Heart left ventricle (tissue), 16 donors: ENCODE measurements at regions not wholly inside any gene's neighbourhood (a gene's known extent, or its start where the extent isn't known, plus 50 kb on each side); places are given as distances from the start of the nearest gene placed in this dataset.

Experiments used
- ATAC-seq, 4 donors: fragments of 200-7000 bp; cut with Tn5 transposase; one replicate each; pipeline ENCODE4 v1.9.1; 2020 to 2022; ENCODE audit warnings: moderate library complexity in 4 of 4, mild to moderate bottlenecking in 3 of 4, moderate number of reproducible peaks in 1 of 4
- DNase-seq, 5 donors: peaks; one replicate each; pipeline ENCODE4 v3.0.0-alpha.2; 2020
- H3K27ac ChIP-seq, 12 donors: fragments of 200-600 bp; sonication (generic) in 4 of 12; one replicate each; pipeline versions ENCODE4 v1.5.0 to v1.8.0; 2016 to 2022; ENCODE audit warnings: mild to moderate bottlenecking in 2 of 12
- H3K27me3 ChIP-seq, 9 donors: fragments of 200-600 bp; sonication (generic) in 2 of 9; one replicate each; pipeline versions ENCODE4 v1.5.1 to v1.8.0; 2016 to 2022; ENCODE audit warnings: mild to moderate bottlenecking in 3 of 9
- H3K36me3 ChIP-seq, 9 donors: fragments of 200-600 bp; sonication (generic) in 2 of 9; one replicate each; pipeline versions ENCODE4 v1.5.0 to v1.8.0; 2018 to 2022; ENCODE audit warnings: mild to moderate bottlenecking in 2 of 9
- H3K4me1 ChIP-seq, 12 donors: fragments of 200-600 bp; sonication (generic) in 4 of 12; one replicate each; pipeline versions ENCODE4 v1.5.0 to v1.8.0; 2016 to 2022; ENCODE audit warnings: mild to moderate bottlenecking in 3 of 12
- H3K4me3 ChIP-seq, 12 donors: fragments of 200-600 bp; sonication (generic) in 4 of 12; one replicate each; pipeline versions ENCODE4 v1.5.0 to v1.8.0; 2017 to 2022; ENCODE audit warnings: mild to moderate bottlenecking in 9 of 12, moderate library complexity in 4 of 12
- H3K9me3 ChIP-seq, 12 donors: fragments of 200-600 bp; sonication (generic) in 4 of 12; one replicate each; pipeline versions ENCODE4 v1.5.0 to v1.8.0; 2016 to 2022; ENCODE audit warnings: mild to moderate bottlenecking in 1 of 12
- POLR2A ChIP-seq, 2 donors: fragments of 450-650 bp; IDR thresholded peaks; one replicate each; pipeline ENCODE4 v1.6.1; 2017; ENCODE audit warnings: antibody characterized with exemption in 2 of 2, mild to moderate bottlenecking in 2 of 2, moderate library complexity in 2 of 2
- WGBS, 4 donors: extraction: QIAGEN DNeasy Blood & Tissue Kit in 2 of 4; methylation state at CpG; one replicate each; pipeline versions ENCODE4 v1.1.5 to v1.1.7; 2013 to 2018; 5-methylcytosine and 5-hydroxymethylcytosine counted together
- intact Hi-C, 10 donors: fragments of 100-400 bp; cut with DNase I; formaldehyde crosslinking; loops; one replicate each; pipeline versions ENCODE4 v1.11.1 to v1.14.2; 2022
- TF ChIP-seq, protein P1 (sequence below), 12 donors: fragments of 200-600 bp; sonication (generic) in 4 of 12; IDR thresholded peaks; one replicate each; pipeline versions ENCODE4 v1.5.0 to v1.8.0; 2018 to 2022; ENCODE audit warnings: antibody characterized with exemption in 12 of 12, mild to moderate bottlenecking in 5 of 12
- donor health status: ischemic (EF 13 %, LVEDD 7.1; RV severe dilation, severe dysfunction).
- donor health status: healthy with polysubstance abuse.
- donor health status: DM: no; HTN: yes; CAD: no.
- donor health status: DM: no; HTN: no; CAD: no.
- donor health status: ischemic (EF 25% LVEDD 6.9; RV normal size, moderate dysfunction).
- donor health status: ischemic (EF 25% LVEDD 5.7; RV mildly dilated, moderate dysfunction).
- donor health status: healthy.
- donor health status: DM: yes; HTN: yes; CAD: no.
- donor health status: ischemic (EF 35%, LVEDD 5.7; RV mildly dilated, moderate dysfunction).
- donor health status: nonischemic (EF 11% LVEDD 7.7; RV severe dilation, severe dysfunction).
- donor health status: DM: yes; HTN: yes; CAD: no.
- donor health status: PGD.
- donor health status: ischemic (EF 29% LVEDD 5.4; RV normal size, mild dysfunction).
- donor health status: nonischemic (EF 23%, LVEDD 6.1; RV moderate dilation, normal function).

DNA sequence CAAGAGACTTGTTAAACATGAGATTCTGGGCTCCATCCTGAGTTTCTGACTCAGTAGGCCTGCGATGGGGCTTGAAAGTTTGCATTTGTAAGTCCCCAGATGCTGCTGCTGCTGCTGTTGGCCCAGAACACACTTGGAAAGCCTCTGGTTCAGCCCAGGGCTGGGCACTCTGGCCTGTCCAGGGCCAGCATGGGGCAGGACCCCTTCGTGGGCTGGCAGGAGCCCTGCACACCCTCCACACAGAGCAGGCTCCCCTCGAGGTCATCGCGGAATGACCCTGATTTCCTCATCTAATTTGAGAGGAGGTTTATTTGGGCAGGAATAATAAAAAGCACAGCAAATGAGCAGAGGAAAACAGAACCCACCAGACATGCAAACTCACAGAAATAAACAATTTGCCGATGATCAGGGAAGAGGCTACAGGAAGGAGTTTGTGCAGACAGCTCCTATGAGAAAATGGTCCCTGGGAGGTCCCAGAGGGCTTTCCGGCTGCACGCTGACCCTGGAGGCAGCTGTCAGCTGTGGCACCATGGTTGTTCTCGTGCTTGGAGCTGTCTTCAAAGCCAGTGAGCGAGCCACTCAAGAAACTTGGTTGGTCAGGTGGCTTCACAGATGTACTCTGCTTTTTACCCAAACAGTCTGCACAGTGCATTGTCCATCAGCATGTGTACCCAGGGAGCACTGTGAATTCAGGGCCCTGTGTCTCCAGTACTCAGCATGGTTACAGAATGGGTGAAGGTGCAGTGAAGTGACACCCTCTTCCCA is 119.3 kb downstream of the GLI2 start:
- TF ChIP-seq POLR2A (IDR thresholded peaks at IDR 0.05), result no peak
- 72 to 81% (median 77%) methylated on average over 10 of the region's 10 CpGs for WGBS, 4 donors
- no peak for DNase-seq
- intact Hi-C loops, result no loop called here
- ATAC-seq, result no peak
- no peak overlapping the region for H3K4me3 ChIP-seq
- H3K9me3 ChIP-seq, result peaks cover 0 to 7% (median 0%) of the 10 kb centered on the region in 12 donors
- no peaks in the 10 kb centered on the region for H3K27me3 ChIP-seq
- peaks cover 0 to 8% (median 0%) of the 10 kb centered on the region in 12 donors for H3K4me1 ChIP-seq
- H3K36me3 ChIP-seq, result no peaks in the 10 kb centered on the region
- H3K27ac ChIP-seq, result no peak overlapping the region

DNA sequence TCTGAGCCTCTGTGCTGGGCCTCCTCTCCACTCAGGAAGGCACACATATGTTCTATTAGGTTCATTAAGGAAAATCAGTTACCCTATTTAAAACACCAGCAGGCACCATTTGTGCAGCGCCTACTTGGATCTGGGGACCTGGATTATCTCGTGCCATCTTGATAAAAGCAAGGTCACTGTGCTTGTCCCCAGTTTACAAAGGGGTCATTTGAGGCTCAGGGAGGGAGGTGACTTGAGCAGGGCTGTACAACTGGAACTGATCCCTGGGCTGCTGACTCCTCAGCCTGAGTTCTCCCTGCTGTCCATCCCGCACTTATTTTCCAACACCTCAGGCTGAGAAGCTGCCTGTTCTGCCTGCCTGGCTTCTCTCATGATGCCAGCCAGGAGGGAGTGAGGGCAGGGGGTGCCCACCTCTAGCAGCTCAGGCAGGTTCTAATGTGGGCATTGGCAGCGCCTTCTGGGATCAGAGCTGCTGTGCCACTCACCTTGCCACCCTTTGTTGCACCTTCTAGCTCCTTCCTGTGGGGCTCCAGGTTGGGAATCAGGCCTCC is 120.3 kb downstream of the GLI2 start:
- WGBS, 4 donors, result 83 to 89% (median 87%) methylated on average over 4 of the region's 4 CpGs
- intact Hi-C loops, result no loop called here
- H3K27ac ChIP-seq, result no peak overlapping the region
- TF ChIP-seq, protein P1, sequence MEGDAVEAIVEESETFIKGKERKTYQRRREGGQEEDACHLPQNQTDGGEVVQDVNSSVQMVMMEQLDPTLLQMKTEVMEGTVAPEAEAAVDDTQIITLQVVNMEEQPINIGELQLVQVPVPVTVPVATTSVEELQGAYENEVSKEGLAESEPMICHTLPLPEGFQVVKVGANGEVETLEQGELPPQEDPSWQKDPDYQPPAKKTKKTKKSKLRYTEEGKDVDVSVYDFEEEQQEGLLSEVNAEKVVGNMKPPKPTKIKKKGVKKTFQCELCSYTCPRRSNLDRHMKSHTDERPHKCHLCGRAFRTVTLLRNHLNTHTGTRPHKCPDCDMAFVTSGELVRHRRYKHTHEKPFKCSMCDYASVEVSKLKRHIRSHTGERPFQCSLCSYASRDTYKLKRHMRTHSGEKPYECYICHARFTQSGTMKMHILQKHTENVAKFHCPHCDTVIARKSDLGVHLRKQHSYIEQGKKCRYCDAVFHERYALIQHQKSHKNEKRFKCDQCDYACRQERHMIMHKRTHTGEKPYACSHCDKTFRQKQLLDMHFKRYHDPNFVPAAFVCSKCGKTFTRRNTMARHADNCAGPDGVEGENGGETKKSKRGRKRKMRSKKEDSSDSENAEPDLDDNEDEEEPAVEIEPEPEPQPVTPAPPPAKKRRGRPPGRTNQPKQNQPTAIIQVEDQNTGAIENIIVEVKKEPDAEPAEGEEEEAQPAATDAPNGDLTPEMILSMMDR (IDR thresholded peaks at IDR 0.05), result no peak
- no peak for TF ChIP-seq POLR2A (IDR thresholded peaks at IDR 0.05)
- H3K9me3 ChIP-seq, result no peaks in the 10 kb centered on the region
- no peaks in the 10 kb centered on the region for H3K27me3 ChIP-seq
- H3K36me3 ChIP-seq, result no peaks in the 10 kb centered on the region
- no peak for ATAC-seq
- no peak overlapping the region for H3K4me3 ChIP-seq
- no peak for DNase-seq
- peaks cover 0 to 8% (median 0%) of the 10 kb centered on the region in 12 donors for H3K4me1 ChIP-seq

DNA sequence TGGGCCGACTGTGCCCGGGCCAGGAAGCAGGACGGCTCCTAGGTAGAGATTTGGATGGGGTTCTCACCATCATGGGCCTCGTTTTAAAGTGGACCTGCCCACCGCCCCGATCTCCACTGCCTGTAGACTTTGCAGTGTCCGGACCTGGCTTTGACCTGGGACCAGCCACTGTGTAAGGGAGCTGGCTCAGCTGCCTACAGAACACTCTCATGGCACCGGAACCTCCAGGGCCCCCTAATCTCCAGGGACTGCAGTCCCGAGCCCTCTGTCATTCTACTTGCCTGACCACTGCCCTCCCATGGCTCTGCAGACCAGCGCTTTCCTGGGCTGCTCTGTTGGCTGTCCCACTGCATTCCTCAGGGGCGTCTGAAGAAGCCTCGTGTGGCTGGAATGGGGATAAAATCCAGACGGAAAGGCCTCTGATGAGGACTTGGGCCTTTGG is 120.8 kb downstream of the GLI2 start:
- 66 to 86% (median 80%) methylated on average over 6 to 13 of the region's 13 CpGs for WGBS, 4 donors
- no peak for DNase-seq
- no peak for ATAC-seq
- intact Hi-C loops, result no loop called here
- no peaks in the 10 kb centered on the region for H3K27me3 ChIP-seq
- no peaks in the 10 kb centered on the region for H3K9me3 ChIP-seq
- peaks cover 0 to 8% (median 0%) of the 10 kb centered on the region in 12 donors for H3K4me1 ChIP-seq
- no peak overlapping the region for H3K27ac ChIP-seq
- no peak overlapping the region for H3K4me3 ChIP-seq
- no peaks in the 10 kb centered on the region for H3K36me3 ChIP-seq
- TF ChIP-seq POLR2A (IDR thresholded peaks at IDR 0.05), result no peak
- TF ChIP-seq, protein P1 (IDR thresholded peaks at IDR 0.05), result no peak

DNA sequence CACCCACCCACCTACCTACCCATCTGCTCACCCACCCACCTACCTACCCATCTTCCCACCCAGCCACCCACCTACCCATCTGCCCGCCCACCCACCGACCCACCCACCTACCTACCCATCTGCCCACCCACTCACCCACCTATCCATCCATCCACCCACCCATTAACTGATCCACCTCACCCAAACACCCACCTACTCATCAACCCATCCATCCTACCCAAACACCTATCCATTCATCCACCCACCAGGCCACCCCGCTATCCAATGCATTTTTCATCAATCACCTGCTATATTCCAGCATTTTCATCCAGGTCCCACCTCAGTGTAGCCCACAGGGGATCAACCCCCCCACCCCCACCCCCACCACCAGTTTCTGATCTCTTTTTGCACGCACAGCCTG is 121.8 kb downstream of the GLI2 start:
- 86 to 99% (median 99%) methylated on average over 2 to 4 of the region's 4 CpGs for WGBS, 4 donors
- Histone ChIP-seq H3K27ac (no peak overlapping the region), H3K9me3 (no peaks in the 10 kb centered on the region), H3K4me1 (peaks cover 0 to 8% (median 0%) of the 10 kb centered on the region in 12 donors), H3K27me3 (no peaks in the 10 kb centered on the region), H3K36me3 (no peaks in the 10 kb centered on the region), H3K4me3 (no peak overlapping the region)
- no peak for ATAC-seq
- no peak for DNase-seq
- intact Hi-C loops, result no loop called here
- TF ChIP-seq, protein P1 (IDR thresholded peaks at IDR 0.05), result no peak
- TF ChIP-seq POLR2A (IDR thresholded peaks at IDR 0.05), result no peak
